DMS53 (cell line): ENCODE measurements at regions not wholly inside any gene's neighbourhood (a gene's known extent, or its start where the extent isn't known, plus 50 kb on each side); places are given as distances from the start of the nearest gene placed in this dataset.
A peak's percentile ranks its signal among the peaks of the same experiment; 100 is the strongest.
"Not testable (repeated sequence)": the region's sequence is repeated elsewhere in the genome, so short reads cannot be mapped to it uniquely, and the experiment has no call there.

ENCODE experiments used
- DNase-seq: peaks from one replicate; lab custom pipeline; 2025; lab: John Stamatoyannopoulos, UW

DNA sequence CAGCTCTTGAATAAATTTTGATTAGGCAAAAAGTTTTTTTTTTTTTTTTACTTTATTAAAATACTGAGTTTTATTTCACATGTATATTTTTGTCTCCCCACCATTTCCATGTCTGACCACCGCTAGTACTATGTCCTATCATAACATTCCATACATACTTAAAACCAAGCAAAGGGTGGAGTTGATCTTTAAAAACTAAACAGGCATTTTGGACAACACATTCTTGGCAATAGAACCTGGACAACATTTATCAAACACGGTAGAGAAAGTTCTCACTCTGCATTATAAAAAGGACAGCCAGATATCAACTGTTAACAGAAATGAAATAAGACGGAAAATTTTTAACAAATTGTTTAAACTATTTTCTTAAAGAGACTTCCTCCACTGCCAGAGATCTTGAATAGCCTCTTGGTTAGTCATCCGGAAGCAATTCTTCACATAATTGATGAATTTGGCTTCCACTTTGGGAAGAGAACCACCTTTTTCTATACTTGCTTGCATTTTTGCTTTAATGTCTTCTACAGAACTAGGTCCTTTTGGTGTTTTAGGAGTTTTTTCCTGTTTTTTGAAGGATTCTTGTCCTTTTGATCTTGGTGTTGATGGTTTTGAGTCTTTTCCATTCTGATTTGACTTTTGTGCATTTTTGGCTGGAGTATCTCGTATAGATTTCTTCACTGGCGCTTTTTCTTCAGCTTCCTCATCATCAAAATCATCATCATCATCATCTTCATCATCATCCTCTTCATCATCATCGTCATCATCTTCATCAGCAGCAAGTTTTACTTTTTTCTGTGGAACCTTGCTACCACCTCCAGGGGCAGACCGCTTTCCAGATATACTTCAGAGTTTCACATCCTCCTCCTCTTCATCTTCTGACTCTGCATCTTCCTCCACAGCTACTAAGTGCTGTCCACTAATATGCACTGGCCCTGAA, 58.7 kb downstream of the POU5F2 start:
- not testable (repeated sequence) for DNase-seq

GRCh38 chr5:93681432-93681831, 60.0 kb downstream of the POU5F2 start:
- peak; percentile 5 for DNase-seq

DNA sequence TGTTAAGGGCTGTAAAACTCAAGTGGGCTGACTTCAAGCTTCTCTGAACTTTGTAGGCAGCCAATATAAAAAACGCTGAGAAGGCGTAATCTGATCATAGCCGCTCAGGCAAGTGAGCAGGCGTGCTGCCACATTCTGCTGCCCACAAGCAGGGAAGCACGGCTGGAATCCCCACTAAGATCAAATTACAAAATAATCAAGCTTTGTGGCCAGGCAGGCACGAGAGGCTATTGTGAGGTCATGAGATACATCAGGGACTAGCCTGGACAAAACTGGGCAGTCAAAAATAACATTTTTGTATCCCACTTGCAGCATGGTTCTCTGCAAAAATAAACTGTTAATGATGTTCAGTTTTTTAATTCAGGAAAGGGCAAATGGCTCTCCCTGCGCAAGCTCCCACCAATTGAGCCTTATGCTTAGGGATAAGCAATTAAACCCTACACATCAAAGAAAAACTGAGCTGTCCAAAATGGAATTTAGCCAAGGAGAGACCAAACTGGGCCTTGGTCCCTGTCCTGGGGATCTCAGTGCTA, 64.0 kb downstream of the POU5F2 start:
- peak; percentile 96 for DNase-seq

DNA sequence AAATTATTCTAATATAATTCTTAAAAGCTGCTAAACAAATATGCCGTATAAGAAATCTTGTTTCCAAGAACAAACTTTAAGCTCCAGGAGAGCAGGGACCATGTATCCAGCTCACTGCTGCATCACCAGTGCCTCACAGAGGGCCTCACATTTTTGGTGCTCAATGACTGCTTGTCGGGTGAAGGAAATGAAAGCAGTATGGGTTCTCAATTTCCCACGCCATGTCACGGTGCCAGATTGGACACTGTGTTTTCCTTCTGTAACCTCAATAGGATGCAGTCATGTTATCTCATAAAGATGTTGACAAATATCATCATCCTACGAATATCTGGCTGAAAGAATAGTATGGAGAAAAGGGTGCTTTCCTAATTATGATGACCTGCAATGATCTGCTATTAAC, 64.7 kb downstream of the POU5F2 start:
- peak; percentile 35 for DNase-seq

DNA sequence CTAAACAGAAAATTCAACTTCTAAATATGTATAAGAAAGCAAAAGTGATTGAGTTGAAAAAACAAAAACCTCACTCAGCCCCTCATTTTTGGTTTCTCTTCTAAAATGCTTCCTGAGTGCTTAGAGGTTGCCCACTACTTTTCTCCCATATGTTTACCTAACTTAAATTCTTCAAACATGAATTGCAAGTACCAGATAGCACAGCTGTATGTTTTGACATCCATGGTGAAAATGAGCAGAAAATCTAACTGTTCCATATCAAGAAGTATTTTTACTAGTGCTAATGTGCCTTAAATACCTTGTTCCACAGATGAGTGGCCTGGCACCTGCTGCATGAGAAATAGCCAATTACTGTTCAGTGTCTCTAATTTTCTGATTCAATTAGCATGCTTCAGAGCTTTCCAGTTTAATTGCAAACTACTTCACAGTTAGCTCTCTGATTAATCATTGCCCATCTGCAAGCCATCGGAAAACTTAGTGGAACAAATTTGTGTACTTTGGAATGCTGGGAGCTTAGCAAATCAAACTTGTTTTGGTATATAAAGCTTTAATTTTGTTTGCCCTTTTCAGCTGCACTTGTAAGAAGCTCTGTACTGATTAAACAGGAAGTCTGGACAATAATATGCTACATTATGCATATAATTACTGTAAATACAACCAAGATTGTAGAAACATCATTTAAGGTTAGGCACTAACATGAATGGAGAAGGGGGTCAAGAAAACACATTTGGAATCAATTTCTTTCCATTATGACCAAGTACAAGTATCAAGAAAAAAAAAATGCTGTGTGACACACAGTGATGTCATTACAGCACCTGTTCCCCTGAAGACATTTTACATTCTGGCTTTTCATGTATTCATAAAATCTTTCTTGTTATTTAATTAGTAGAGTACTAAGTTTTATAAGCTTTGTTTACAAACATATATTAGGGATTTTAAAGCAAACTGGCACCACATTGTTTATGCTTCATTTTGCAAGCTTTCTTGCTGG, 65.6 kb downstream of the POU5F2 start:
- peak; percentile 50 for DNase-seq

GRCh38 chr5:93674866-93675459, 66.4 kb downstream of the POU5F2 start:
- DNase-seq, result no peak

GRCh38 chr5:93674138-93674537, 67.3 kb downstream of the POU5F2 start:
- DNase-seq, result no peak

DNA sequence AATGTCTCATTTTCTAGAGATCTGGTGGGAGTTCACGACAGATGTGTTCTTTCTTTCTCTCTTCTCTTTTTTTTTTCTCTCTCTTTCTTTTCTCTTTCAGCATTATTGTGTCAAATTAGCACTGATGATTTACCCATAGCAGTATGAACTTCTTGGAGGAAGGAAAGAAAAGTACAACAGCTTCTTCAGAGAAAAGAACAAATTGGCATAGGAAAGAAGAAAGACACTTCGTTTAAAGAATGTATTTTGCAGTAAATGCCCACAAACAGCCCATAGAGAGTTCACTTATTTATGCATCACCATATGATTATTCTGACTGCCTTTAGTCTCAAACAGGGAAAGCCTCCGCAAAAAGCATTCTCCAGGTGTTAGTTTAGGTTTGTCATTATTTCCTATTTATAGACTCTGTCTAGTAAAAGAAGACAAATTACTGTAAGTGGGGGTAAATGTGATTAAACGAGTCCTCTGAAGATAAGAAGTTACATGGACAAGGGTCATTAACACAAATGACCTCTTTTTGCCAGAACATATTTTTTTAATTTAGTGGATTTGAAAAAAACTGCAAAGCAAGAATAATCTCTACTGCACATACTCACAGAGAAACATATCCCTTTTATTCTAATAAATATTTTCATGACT, 68.0 kb downstream of the POU5F2 start:
- DNase-seq, result no peak

- no peak for DNase-seq
These were observed 75.8 kb downstream of the POU5F2 start for GRCh38 chr5:93665648-93666047.

DNA sequence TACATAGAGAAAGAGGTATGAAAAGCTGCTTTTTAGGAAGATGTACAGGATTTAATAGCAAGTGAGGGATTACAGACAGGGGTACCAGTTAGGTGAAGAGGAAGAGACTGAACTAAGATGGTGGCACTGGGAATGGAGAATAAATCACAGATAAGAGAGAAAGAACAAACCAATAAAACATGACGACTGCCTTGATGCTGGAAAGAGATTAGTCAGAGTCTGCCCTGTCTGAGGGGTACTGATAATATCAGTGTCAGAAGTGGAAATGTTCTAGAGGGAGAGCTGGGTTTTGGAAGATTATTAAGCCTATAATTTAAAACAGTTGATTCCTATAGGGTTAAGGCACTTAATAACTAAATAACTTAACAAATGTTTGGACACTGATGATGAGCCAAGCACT, 77.7 kb downstream of the NR2F1 start:
- DNase-seq, result no peak

DNA sequence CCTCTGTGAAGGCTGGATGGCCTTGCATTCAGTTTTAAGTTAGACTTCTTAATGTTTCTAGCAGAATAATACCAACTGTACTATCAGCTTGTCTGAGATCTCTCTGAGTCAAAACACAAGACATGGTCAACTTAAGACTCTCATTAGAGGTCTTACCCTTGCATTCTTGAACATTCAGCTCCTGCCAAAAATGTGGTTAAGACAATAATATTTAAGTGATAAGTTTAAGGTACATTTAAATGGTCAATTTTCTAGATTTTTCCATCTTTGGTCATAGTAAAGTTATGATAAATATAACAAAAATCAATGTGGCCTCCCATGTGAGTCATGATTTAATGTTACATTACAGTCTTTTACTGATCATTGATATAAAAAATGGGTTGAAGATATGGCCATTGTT, 75.0 kb downstream of the NR2F1 start:
- no peak for DNase-seq

DNA sequence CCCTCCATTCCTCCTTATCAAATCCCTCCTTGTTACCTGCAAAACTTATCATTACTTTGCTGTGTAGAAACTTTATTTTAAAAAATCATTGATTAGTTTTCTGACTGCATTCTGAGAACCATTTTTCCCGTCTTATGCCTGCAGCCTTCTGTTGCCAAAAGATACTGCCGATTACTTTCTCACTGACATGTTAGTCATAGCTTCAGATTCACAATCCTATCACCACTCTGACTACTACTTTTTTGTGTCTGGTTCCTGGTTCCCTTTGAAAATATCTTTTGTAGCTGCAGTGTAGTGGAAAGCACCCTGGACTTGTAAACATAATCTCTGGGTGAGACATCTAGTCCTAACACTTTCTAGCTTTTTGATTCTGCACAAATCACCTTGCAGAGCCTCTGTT, 71.7 kb downstream of the NR2F1 start:
- DNase-seq, result no peak

DNA sequence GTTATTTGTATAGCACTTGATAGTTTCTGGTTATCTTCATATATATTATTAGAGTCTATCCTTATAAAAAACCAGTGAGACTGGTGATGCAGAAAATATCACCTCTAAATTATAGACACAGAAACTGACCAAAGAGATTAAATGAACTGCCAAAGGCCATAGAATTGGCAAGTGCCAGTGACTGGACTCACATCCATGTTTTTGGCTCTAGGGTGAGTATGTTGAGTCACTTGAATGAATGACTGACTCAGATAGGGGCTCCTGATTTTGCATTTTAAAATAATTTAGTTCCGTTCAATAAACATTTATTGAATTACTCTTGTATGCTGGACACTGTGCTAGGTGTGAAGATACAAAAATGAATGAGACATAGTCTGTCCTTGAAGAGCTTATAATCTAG, 70.7 kb downstream of the NR2F1 start:
- no peak for DNase-seq

DNA sequence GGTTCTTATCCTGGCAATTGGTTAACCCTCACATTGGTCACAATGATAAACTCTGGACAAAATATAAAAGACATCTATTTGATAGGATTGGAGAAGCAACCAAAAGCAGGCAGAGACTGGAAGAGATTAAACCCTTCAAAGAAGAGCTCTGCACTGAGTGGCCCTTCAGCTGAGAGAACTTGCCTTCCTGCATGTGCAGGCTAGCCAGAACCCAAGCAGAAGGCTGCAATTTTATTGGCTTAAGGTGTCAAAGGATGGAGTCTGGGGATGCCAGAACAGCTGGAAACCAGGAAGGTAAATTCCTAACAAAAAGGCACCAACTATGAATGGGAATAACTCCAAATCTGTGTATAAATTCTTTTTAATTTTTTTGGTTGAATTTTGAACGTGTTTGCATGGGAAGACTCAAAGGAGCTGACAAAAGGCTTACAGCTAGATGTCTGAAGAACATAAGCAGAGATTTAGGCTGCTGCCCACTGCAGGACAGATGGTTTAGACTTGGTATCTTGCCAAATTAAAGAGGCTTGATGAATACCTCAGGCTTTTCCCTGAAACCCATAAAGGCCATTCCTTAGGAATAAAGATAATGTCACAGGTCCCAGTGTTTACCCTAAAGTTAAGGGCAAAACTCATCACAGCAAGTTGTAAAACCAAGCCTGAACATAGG, 66.3 kb downstream of the NR2F1 start:
- DNase-seq, result peak; percentile 4

GRCh38 chr5:93644760-93645159, 61.7 kb downstream of the NR2F1 start:
- no peak for DNase-seq
